Progenitor cell of endocrine pancreas (in vitro differentiated cells): ENCODE measurements at regions not wholly inside any gene's neighbourhood (a gene's known extent, or its start where the extent isn't known, plus 50 kb on each side); places are given as distances from the start of the nearest gene placed in this dataset.

Experiments
- DNase-seq: peaks from one replicate; pipeline ENCODE4 v3.0.0; 2021; ENCODE audit warnings: low spot score; ENCODE audit not compliant: unreplicated experiment
- H3K27ac Mint-ChIP-seq: 2 replicates; pipeline ENCODE4 v1.8.0; 2021; ENCODE audit warnings: mild to moderate bottlenecking, moderate library complexity, mixed read lengths
- H3K27me3 Mint-ChIP-seq: 2 replicates; pipeline ENCODE4 v1.8.0; 2021; ENCODE audit warnings: mixed read lengths
- H3K36me3 Mint-ChIP-seq: 2 replicates; pipeline ENCODE4 v1.8.0; 2022; ENCODE audit warnings: mixed read lengths; ENCODE audit not compliant: insufficient read depth
- H3K4me1 Mint-ChIP-seq: 2 replicates; pipeline ENCODE4 v1.8.0; 2021; ENCODE audit warnings: low read depth, mixed read lengths
- H3K4me3 Mint-ChIP-seq: 2 replicates; pipeline ENCODE4 v1.8.0; 2021; ENCODE audit warnings: low read depth, mild to moderate bottlenecking, moderate library complexity, mixed read lengths
- H3K9me3 Mint-ChIP-seq: 2 replicates; pipeline ENCODE4 v1.8.0; 2021; ENCODE audit warnings: low read depth, mixed read lengths
- CTCF ChIP-seq: fragments of 200-600 bp; sonication (generic); IDR thresholded peaks from one replicate; pipeline ENCODE4 v1.5.0; 2021; ENCODE audit warnings: antibody characterized with exemption, mild to moderate bottlenecking; ENCODE audit not compliant: unreplicated experiment

GRCh38 chr5:4019841-4020240, 424.2 kb downstream of the IRX1 start:
- Mint-ChIP-seq H3K27ac (no peak overlapping the region), H3K36me3 (no peaks in the 10 kb centered on the region)

GRCh38 chr5:4020400-4020799, 424.8 kb downstream of the IRX1 start:
- no peak for TF ChIP-seq CTCF
- no peak for DNase-seq
- no peaks in the 10 kb centered on the region for H3K9me3 Mint-ChIP-seq
- no peak overlapping the region for H3K27ac Mint-ChIP-seq
- peaks cover 8% of the 10 kb centered on the region for H3K27me3 Mint-ChIP-seq
- no peak overlapping the region for H3K4me3 Mint-ChIP-seq
- H3K4me1 Mint-ChIP-seq = no peaks in the 10 kb centered on the region
- no peaks in the 10 kb centered on the region for H3K36me3 Mint-ChIP-seq

More at GRCh38 chr5:4019841-4020240, 424.2 kb downstream of the IRX1 start:
- Mint-ChIP-seq H3K9me3 (no peaks in the 10 kb centered on the region), H3K4me3 (no peak overlapping the region), H3K27me3 (peaks cover 8% of the 10 kb centered on the region), H3K4me1 (no peaks in the 10 kb centered on the region)
- DNase-seq = no peak
- TF ChIP-seq CTCF = no peak

- DNase-seq = no peak
- peaks cover 5% of the 10 kb centered on the region for H3K27me3 Mint-ChIP-seq
- no peak overlapping the region for H3K4me3 Mint-ChIP-seq
- no peaks in the 10 kb centered on the region for H3K36me3 Mint-ChIP-seq
- H3K4me1 Mint-ChIP-seq = no peaks in the 10 kb centered on the region
- no peaks in the 10 kb centered on the region for H3K9me3 Mint-ChIP-seq
- no peak for TF ChIP-seq CTCF
- H3K27ac Mint-ChIP-seq = no peak overlapping the region
These were observed 426.5 kb downstream of the IRX1 start for GRCh38 chr5:4022056-4022670.

GRCh38 chr5:4023091-4023752, 427.6 kb downstream of the IRX1 start:
- Mint-ChIP-seq H3K36me3 (no peaks in the 10 kb centered on the region), H3K27ac (no peak overlapping the region), H3K4me1 (peaks cover 4% of the 10 kb centered on the region)

GRCh38 chr5:4023753-4024335, 428.2 kb downstream of the IRX1 start:
- Mint-ChIP-seq H3K9me3 (no peaks in the 10 kb centered on the region), H3K27ac (no peak overlapping the region), H3K4me1 (peaks cover 7% of the 10 kb centered on the region), H3K27me3 (peaks cover 5% of the 10 kb centered on the region), H3K4me3 (no peak overlapping the region), H3K36me3 (no peaks in the 10 kb centered on the region)
- DNase-seq = no peak
- TF ChIP-seq CTCF = no peak

More at GRCh38 chr5:4023091-4023752, 427.6 kb downstream of the IRX1 start:
- H3K9me3 Mint-ChIP-seq = no peaks in the 10 kb centered on the region
- no peak overlapping the region for H3K4me3 Mint-ChIP-seq
- TF ChIP-seq CTCF = no peak
- H3K27me3 Mint-ChIP-seq = peaks cover 5% of the 10 kb centered on the region
- DNase-seq = no peak
